Gastrocnemius medialis (tissue), 4 donors: ENCODE measurements at regions not wholly inside any gene's neighbourhood (a gene's known extent, or its start where the extent isn't known, plus 50 kb on each side); places are given as distances from the start of the nearest gene placed in this dataset.

Experiments used
- POLR2A ChIP-seq, 2 donors: fragments of 450-650 bp; IDR thresholded peaks; one replicate each; pipeline ENCODE4 v1.6.1; 2017; ENCODE audit warnings: antibody characterized with exemption in 2 of 2, mild to moderate bottlenecking in 2 of 2, moderate library complexity in 2 of 2
- TF ChIP-seq, protein P1 (sequence below), 5 experiments: fragments of 450-650 bp in 3 of 5; fragments of 200-600 bp in 2 of 5; sonication (generic) in 2 of 5; IDR thresholded peaks in 4 of 5; conservative IDR thresholded peaks in 1 of 5; 1 replicate in 4 of 5; 2 replicates in 1 of 5; pipeline ENCODE4 v1.5.1; 2016 to 2019; ENCODE audit warnings: antibody characterized with exemption in 5 of 5, mild to moderate bottlenecking in 3 of 5, moderate library complexity in 3 of 5

DNA sequence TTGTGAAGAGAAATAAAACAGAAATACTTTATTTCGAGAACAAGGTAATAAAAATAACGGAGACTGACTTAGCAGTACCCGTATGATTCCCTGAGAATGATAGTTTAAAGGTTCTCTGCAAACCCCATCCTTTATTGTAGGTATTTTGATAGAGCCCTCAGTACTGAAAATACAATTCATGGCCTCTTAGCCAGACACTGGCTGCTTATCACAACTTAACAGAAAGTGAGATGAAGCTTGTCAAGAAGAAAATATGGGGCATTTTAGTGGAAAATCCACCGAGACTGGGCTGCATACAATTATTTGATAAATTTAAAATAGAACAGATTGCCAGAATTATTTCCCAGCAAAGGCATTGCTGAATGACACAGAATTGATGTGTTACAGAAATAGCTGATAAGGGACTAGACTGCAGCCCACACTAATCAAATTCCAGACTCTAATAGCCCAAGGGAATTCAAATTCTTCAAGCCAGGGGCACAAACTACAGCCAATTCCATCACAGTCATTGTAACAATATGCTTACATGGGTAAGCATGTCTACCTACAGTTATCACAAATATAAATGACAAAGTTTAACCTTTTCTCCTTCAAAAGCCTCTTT lies 521.9 kb downstream of the PLOD2 start:
- TF ChIP-seq, protein P1, sequence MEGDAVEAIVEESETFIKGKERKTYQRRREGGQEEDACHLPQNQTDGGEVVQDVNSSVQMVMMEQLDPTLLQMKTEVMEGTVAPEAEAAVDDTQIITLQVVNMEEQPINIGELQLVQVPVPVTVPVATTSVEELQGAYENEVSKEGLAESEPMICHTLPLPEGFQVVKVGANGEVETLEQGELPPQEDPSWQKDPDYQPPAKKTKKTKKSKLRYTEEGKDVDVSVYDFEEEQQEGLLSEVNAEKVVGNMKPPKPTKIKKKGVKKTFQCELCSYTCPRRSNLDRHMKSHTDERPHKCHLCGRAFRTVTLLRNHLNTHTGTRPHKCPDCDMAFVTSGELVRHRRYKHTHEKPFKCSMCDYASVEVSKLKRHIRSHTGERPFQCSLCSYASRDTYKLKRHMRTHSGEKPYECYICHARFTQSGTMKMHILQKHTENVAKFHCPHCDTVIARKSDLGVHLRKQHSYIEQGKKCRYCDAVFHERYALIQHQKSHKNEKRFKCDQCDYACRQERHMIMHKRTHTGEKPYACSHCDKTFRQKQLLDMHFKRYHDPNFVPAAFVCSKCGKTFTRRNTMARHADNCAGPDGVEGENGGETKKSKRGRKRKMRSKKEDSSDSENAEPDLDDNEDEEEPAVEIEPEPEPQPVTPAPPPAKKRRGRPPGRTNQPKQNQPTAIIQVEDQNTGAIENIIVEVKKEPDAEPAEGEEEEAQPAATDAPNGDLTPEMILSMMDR (IDR thresholded peaks at IDR 0.05 in 4 of 5, conservative IDR thresholded peaks at IDR 0.05 in 1 of 5), result no peak
- no peak for TF ChIP-seq POLR2A (IDR thresholded peaks at IDR 0.05)
